MCF 10A (cell line): ENCODE measurements at regions not wholly inside any gene's neighbourhood (a gene's known extent, or its start where the extent isn't known, plus 50 kb on each side); places are given as distances from the start of the nearest gene placed in this dataset.

Source experiments
- BruUV-seq: library from RNA; stranded (reverse); fragments of 400-500 nt; replicated peaks from 2 replicates; lab custom pipeline; 2021; lab: Mats Ljungman, UMichigan
- CTCF ChIA-PET: fragments of 300-600 bp; sonication (Branson Sonifier 250); formaldehyde crosslinking; extraction: SDS; loops from one replicate; lab custom pipeline; 2021; ENCODE audit warnings: antibody characterized with exemption, inconsistent platforms; lab: Yijun Ruan, JAX
- POLR2A ChIA-PET: fragments of 300-600, 350-650 bp; sonication (Branson Sonifier 250); formaldehyde crosslinking; extraction: SDS; loops from one replicate; lab custom pipeline; 2020; ENCODE audit warnings: antibody characterized with exemption, inconsistent platforms; lab: Yijun Ruan, JAX
- DNase-seq: peaks from one replicate; pipeline ENCODE4 v3.0.0-alpha.2; 2018; ENCODE audit not compliant: unreplicated experiment
- H3K27ac Mint-ChIP-seq: one replicate; pipeline ENCODE4 v1.8.0; 2022; ENCODE audit warnings: mild to moderate bottlenecking, low read depth, mixed read lengths; ENCODE audit not compliant: unreplicated experiment
- H3K27me3 Mint-ChIP-seq: one replicate; pipeline ENCODE4 v1.8.0; 2022; ENCODE audit warnings: mixed read lengths; ENCODE audit not compliant: insufficient read depth, unreplicated experiment
- H3K36me3 Mint-ChIP-seq: one replicate; pipeline ENCODE4 v1.8.0; 2022; ENCODE audit warnings: mild to moderate bottlenecking, moderate library complexity, mixed read lengths; ENCODE audit not compliant: insufficient read depth, unreplicated experiment
- H3K4me1 Mint-ChIP-seq: one replicate; pipeline ENCODE4 v1.8.0; 2022; ENCODE audit warnings: mixed read lengths; ENCODE audit not compliant: insufficient read depth, unreplicated experiment
- H3K4me3 Mint-ChIP-seq: one replicate; pipeline ENCODE4 v1.8.0; 2022; ENCODE audit warnings: mild to moderate bottlenecking, moderate library complexity, mixed read lengths; ENCODE audit not compliant: unreplicated experiment
- H3K9me3 Mint-ChIP-seq: one replicate; pipeline ENCODE4 v1.8.0; 2022; ENCODE audit warnings: mixed read lengths; ENCODE audit not compliant: unreplicated experiment
- CTCF ChIP-seq: fragments of 200-600 bp; IDR thresholded peaks from one replicate; pipeline ENCODE4 v1.8.0; 2022; ENCODE audit warnings: antibody characterized with exemption, mild to moderate bottlenecking; ENCODE audit not compliant: unreplicated experiment
- intact Hi-C: fragments of 100-400 bp; cut with micrococcal nuclease; formaldehyde crosslinking; loops from 2 replicates; pipeline ENCODE4 v1.14.1; 2022

GRCh38 chr1:163596541-163597258 is 274.9 kb downstream of the NUF2 start:
- H3K4me1 Mint-ChIP-seq: no peaks in the 10 kb centered on the region
- ChIA-PET CTCF (no interaction called here), POLR2A (no interaction called here)
- no peak for DNase-seq
- H3K27ac Mint-ChIP-seq: no peak overlapping the region
- TF ChIP-seq CTCF: no peak
- peaks cover 20% of the 10 kb centered on the region for H3K9me3 Mint-ChIP-seq
- H3K4me3 Mint-ChIP-seq: no peak overlapping the region
- intact Hi-C loops: no loop called here
- H3K36me3 Mint-ChIP-seq: no peaks in the 10 kb centered on the region
- no peaks in the 10 kb centered on the region for H3K27me3 Mint-ChIP-seq
- no TSS peak for BruUV-seq

GRCh38 chr1:163604321-163604720 is 282.6 kb downstream of the NUF2 start:
- Mint-ChIP-seq H3K36me3 (no peaks in the 10 kb centered on the region), H3K27me3 (no peaks in the 10 kb centered on the region), H3K27ac (no peak overlapping the region), H3K9me3 (peaks cover 7% of the 10 kb centered on the region), H3K4me3 (no peak overlapping the region), H3K4me1 (no peaks in the 10 kb centered on the region)
- ChIA-PET POLR2A (no interaction called here), CTCF (no interaction called here)
- no peak for TF ChIP-seq CTCF
- DNase-seq: no peak
- intact Hi-C loops: no loop called here
- BruUV-seq: no TSS peak

GRCh38 chr1:163604896-163605295 is 283.1 kb downstream of the NUF2 start:
- H3K36me3 Mint-ChIP-seq: no peaks in the 10 kb centered on the region
- ChIA-PET CTCF (no interaction called here), POLR2A (no interaction called here)
- intact Hi-C loops: no loop called here
- no peak overlapping the region for H3K27ac Mint-ChIP-seq
- H3K4me3 Mint-ChIP-seq: no peak overlapping the region
- TF ChIP-seq CTCF: no peak
- no peak for DNase-seq
- H3K27me3 Mint-ChIP-seq: no peaks in the 10 kb centered on the region
- no peaks in the 10 kb centered on the region for H3K4me1 Mint-ChIP-seq
- H3K9me3 Mint-ChIP-seq: peaks cover 3% of the 10 kb centered on the region
- BruUV-seq: no TSS peak

- CTCF ChIA-PET: no interaction called here
- no TSS peak for BruUV-seq
- Mint-ChIP-seq H3K4me3 (no peak overlapping the region), H3K36me3 (no peaks in the 10 kb centered on the region), H3K27me3 (no peaks in the 10 kb centered on the region), H3K4me1 (no peaks in the 10 kb centered on the region), H3K9me3 (no peaks in the 10 kb centered on the region), H3K27ac (no peak overlapping the region)
- intact Hi-C loops: no loop called here
- POLR2A ChIA-PET: no interaction called here
- no peak for DNase-seq
- no peak for TF ChIP-seq CTCF
Measured at GRCh38 chr1:163608979-163609378, 287.2 kb downstream of the NUF2 start.
